AG04450 (cell line): ENCODE measurements at regions not wholly inside any gene's neighbourhood (a gene's known extent, or its start where the extent isn't known, plus 50 kb on each side); places are given as distances from the start of the nearest gene placed in this dataset.

ENCODE experiments used
- CTCF ChIA-PET: fragments of 300-600, 350-600 bp; formaldehyde crosslinking; extraction: SDS; loops from one replicate; lab custom pipeline; 2022; ENCODE audit warnings: antibody characterized with exemption, inconsistent platforms; lab: Charles Lee
- POLR2A ChIA-PET: fragments of 350-600 bp; formaldehyde crosslinking; extraction: SDS; loops from one replicate; lab custom pipeline; 2021; ENCODE audit warnings: antibody characterized with exemption, inconsistent platforms; lab: Yijun Ruan, JAX
- DNase-seq: peaks from one replicate; pipeline ENCODE4 v3.0.0-alpha.2; 2011; ENCODE audit warnings: low read depth, low spot score
- H3K27ac ChIP-seq: one replicate; pipeline ENCODE4 v1.5.1; 2012; ENCODE audit warnings: low read depth, low read length, control low read depth
- H3K27me3 ChIP-seq: one replicate; pipeline ENCODE4 v1.6.0; 2012; ENCODE audit warnings: low read length; ENCODE audit not compliant: control insufficient read depth, insufficient read depth
- H3K4me3 ChIP-seq: 2 replicates; pipeline ENCODE4 v1.5.1; 2011; ENCODE audit warnings: mild to moderate bottlenecking, low read depth, low read length, control low read depth
- H3K9me3 ChIP-seq: 2 replicates; pipeline ENCODE4 v1.5.1; 2012; ENCODE audit warnings: low read length; ENCODE audit not compliant: control insufficient read depth, insufficient read depth
- CTCF ChIP-seq: IDR thresholded peaks from 2 replicates; pipeline ENCODE4 v1.5.1; 2011; ENCODE audit warnings: low read depth, low read length, control low read depth, inconsistent platforms

GRCh38 chr5:125293726-125294125 lies 547.3 kb upstream of the ZNF608 start:
- no peak overlapping the region for H3K4me3 ChIP-seq
- no peaks in the 10 kb centered on the region for H3K27me3 ChIP-seq
- no peak overlapping the region for H3K27ac ChIP-seq
- CTCF ChIA-PET: no interaction called here
- H3K9me3 ChIP-seq: no peaks in the 10 kb centered on the region
- no peak for TF ChIP-seq CTCF
- no peak for DNase-seq
- POLR2A ChIA-PET: no interaction called here

DNA sequence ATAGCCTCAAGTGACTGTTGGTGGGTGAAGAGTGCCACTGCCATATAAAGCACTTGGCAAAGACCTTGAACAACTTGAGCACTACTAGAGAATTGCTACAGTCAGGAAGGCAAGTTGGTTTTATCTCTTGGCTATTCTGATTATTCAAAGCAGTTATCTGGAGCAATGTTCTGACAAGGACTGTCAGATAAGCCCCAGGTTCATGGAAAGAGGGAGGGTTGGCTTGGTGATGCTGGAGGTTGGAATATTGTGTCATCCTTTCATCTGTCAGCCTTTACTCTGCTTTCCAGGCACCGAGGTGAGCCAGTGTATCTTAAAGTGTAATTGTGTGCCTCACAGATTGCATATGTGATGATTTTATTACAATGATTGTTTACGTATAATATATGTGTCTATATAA lies 548.4 kb upstream of the ZNF608 start:
- CTCF ChIA-PET: no interaction called here
- no peak for DNase-seq
- POLR2A ChIA-PET: no interaction called here
- Histone ChIP-seq H3K9me3 (no peaks in the 10 kb centered on the region), H3K27me3 (no peaks in the 10 kb centered on the region), H3K27ac (no peak overlapping the region), H3K4me3 (no peak overlapping the region)
- TF ChIP-seq CTCF: no peak

DNA sequence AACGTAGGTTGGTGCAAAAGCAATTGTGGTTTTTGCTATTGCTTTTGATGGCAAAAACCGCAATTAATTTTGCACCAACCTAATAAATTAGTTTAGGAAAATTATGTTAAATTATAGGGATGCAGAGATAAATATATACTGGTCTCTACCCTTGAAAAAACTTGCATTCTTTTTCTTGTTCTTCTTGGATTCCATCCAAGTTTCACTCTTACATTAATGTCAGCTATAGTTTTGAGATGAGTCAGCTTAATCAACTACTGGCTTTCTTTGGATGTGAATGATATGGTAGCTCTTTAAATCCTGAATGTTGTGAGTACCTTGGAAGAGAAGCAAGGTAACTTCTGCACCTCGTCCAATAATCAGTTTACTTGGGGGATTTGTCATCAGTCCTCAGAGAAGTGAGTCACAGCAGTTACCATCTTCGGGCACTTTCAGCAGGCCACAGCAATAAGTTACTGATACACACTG lies 549.0 kb upstream of the ZNF608 start:
- no peak for DNase-seq
- CTCF ChIA-PET: no interaction called here
- POLR2A ChIA-PET: no interaction called here
- Histone ChIP-seq H3K4me3 (no peak overlapping the region), H3K27ac (no peak overlapping the region), H3K9me3 (no peaks in the 10 kb centered on the region), H3K27me3 (no peaks in the 10 kb centered on the region)
- TF ChIP-seq CTCF: no peak

DNA sequence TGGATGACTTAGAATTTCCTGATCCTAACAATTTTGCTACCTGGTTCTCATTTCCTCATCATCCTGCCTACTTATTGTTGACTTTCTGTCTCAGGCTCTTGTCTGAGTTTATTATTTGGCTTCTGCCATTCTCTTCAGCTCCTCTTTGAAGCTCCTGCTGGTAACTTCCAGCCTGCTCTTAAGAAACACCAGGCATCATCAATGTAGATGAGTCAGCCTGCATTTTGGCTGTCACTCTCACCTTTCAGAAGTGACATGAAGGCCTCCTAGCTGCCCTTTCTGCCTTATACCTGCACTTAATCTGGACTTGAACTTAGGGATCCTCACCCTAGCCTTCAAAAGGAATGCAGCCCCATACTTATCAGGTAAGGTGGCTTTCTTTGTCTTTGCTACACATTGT lies 551.8 kb upstream of the ZNF608 start:
- no peak for DNase-seq
- H3K9me3 ChIP-seq: no peaks in the 10 kb centered on the region
- no peaks in the 10 kb centered on the region for H3K27me3 ChIP-seq
- no peak overlapping the region for H3K4me3 ChIP-seq
- no peak for TF ChIP-seq CTCF
- no peak overlapping the region for H3K27ac ChIP-seq
- POLR2A ChIA-PET: no interaction called here
- CTCF ChIA-PET: no interaction called here

- Histone ChIP-seq H3K4me3 (no peak overlapping the region), H3K9me3 (no peaks in the 10 kb centered on the region), H3K27ac (no peak overlapping the region), H3K27me3 (no peaks in the 10 kb centered on the region)
- DNase-seq: no peak
- TF ChIP-seq CTCF: no peak
- ChIA-PET POLR2A (no interaction called here), CTCF (no interaction called here)
Measured at GRCh38 chr5:125298746-125299379, 552.4 kb upstream of the ZNF608 start.
